ENCODE measurements at regions not wholly inside any gene's neighbourhood (a gene's known extent, or its start where the extent isn't known, plus 50 kb on each side); places are given as distances from the start of the nearest gene placed in this dataset.
"Not testable (repeated sequence)": the region's sequence is repeated elsewhere in the genome, so short reads cannot be mapped to it uniquely, and the experiment has no call there.

DNA sequence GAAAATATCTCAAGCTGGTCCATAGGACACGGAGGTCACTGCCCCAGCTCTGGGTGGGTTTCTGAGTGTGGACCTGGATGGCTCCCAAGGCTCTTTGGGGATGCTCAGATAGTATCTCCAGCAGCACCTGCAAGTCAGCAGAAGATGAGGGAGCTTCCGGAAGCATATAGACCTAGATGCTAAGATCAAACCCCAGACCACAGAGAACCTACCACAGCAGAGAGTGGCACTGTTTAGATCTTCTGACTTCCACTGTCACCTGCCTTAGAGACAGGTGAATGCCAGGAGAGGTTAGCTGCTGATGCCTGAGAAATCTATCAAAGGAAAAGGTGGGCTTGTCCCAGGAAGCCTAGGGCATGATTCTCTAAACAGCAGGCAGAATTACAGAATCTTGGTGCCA is 105.7 kb upstream of the TRPM1 start:
- DNase-seq (peak in 1 of 3 donors; percentile 28), ATAC-seq (no peak)
- Histone ChIP-seq H3K9me3 (peaks cover 0 to 4% (median 0%) of the 10 kb centered on the region in 4 donors), H3K27ac (no peak overlapping the region), H3K4me3 (no peak overlapping the region), H3K4me1 (peaks cover 0 to 15% (median 7%) of the 10 kb centered on the region in 4 donors), H3K36me3 (no peaks in the 10 kb centered on the region), H3K27me3 (no peaks in the 10 kb centered on the region)
- intact Hi-C loops (cut with DNase I), result loop anchor here in 1 of 2 donors (10.0 kb wide), 1 partner anchor 278 kb away; no protein-coding TSS in a partner anchor
- no CpG with 5 or more reads among the region's 2 CpGs for WGBS (ENCODE audit: insufficient coverage, low coverage, low lambda C conversion rate, missing lambda C conversion rate)
- TF ChIP-seq POLR2A (IDR thresholded peaks at IDR 0.05), result no peak
- TF ChIP-seq, protein P1, sequence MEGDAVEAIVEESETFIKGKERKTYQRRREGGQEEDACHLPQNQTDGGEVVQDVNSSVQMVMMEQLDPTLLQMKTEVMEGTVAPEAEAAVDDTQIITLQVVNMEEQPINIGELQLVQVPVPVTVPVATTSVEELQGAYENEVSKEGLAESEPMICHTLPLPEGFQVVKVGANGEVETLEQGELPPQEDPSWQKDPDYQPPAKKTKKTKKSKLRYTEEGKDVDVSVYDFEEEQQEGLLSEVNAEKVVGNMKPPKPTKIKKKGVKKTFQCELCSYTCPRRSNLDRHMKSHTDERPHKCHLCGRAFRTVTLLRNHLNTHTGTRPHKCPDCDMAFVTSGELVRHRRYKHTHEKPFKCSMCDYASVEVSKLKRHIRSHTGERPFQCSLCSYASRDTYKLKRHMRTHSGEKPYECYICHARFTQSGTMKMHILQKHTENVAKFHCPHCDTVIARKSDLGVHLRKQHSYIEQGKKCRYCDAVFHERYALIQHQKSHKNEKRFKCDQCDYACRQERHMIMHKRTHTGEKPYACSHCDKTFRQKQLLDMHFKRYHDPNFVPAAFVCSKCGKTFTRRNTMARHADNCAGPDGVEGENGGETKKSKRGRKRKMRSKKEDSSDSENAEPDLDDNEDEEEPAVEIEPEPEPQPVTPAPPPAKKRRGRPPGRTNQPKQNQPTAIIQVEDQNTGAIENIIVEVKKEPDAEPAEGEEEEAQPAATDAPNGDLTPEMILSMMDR (IDR thresholded peaks at IDR 0.05), result no peak

DNA sequence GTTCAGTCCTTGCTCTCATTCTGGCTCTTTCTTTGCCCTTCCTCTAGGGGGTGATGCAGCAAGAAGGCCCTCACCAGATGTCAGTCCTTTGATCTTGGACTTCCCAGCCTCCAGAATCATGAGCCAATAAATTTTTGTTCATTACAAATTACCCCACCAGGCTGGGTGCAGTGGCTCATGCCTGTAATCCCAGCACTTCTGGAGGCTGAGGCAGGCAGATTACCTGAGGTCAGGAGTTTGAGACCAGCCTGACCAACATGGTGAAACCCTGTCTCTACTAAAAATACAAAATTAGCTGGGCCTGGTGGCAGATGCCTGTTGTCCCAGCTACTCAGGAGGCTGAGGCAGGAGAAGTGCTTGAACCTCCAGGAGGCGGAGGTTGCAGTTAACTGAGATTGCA is 106.3 kb upstream of the TRPM1 start:
- H3K27ac ChIP-seq, H3K36me3 ChIP-seq, DNase-seq, H3K27me3 ChIP-seq, ATAC-seq, H3K9me3 ChIP-seq, H3K4me3 ChIP-seq: not testable (repeated sequence)
- intact Hi-C loops (cut with DNase I), result loop anchor here in 1 of 2 donors (10.0 kb wide), 1 partner anchor 277 kb away; no protein-coding TSS in a partner anchor
- WGBS (ENCODE audit: insufficient coverage, low coverage, low lambda C conversion rate, missing lambda C conversion rate), result 86% methylated on average over 1 of the region's 1 CpG
- peaks cover 0 to 15% (median 7%) of the 10 kb centered on the region in 4 donors for H3K4me1 ChIP-seq

DNA sequence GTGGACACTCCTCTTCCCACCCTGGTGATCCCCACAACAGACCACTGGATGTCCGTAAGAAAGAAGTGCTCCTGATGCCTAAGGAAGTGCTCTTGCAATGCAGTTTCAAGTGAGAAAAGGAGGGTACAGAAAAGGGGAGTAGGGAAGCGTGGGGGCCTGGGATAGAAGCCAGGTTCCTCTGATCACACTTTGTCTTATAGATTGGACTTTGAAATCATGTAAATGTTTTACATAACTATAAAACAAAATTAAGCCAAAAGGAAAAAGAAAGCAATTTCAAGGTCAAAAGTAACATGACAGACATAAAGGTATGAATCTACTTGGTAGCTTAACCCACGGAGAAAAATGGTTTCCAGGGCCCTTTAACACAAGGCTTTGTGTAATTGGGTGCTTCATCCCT is 107.3 kb upstream of the TRPM1 start:
- no peaks in the 10 kb centered on the region for H3K27me3 ChIP-seq
- no peak for DNase-seq
- intact Hi-C loops (cut with DNase I), result loop anchor here in 1 of 2 donors (10.0 kb wide), 1 partner anchor 276 kb away; no protein-coding TSS in a partner anchor
- 86% methylated on average over 3 of the region's 3 CpGs for WGBS (ENCODE audit: insufficient coverage, low coverage, low lambda C conversion rate, missing lambda C conversion rate)
- no peak for TF ChIP-seq POLR2A (IDR thresholded peaks at IDR 0.05)
- TF ChIP-seq, protein P1 (IDR thresholded peaks at IDR 0.05), result no peak
- ATAC-seq, result no peak
- no peak overlapping the region for H3K4me3 ChIP-seq
- H3K9me3 ChIP-seq, result peaks cover 0 to 4% (median 0%) of the 10 kb centered on the region in 4 donors
- no peaks in the 10 kb centered on the region for H3K36me3 ChIP-seq
- no peak overlapping the region for H3K27ac ChIP-seq
- peaks cover 0 to 7% (median 3%) of the 10 kb centered on the region in 4 donors for H3K4me1 ChIP-seq

DNA sequence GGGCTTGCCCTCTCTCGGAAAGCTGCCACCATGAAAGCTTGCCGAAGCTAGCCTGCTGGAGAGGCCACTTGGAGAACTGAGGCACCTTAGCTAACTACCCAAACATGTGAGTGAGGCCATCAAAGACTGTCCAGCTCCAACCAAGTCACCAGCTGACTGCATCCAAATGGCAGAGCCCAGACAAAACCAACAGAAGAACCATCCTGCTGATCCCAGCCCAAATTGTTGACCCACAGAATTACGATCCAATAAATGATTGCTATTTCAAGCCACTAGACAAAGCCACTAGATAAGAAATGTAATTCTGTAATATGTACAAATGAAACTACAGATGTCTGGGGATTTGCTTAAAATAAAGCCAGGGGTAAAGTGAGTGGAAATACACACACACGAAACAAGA is 109.8 kb upstream of the TRPM1 start:
- peak in 1 of 3 donors; percentile 22 for DNase-seq
- TF ChIP-seq, protein P1 (IDR thresholded peaks at IDR 0.05), result no peak
- peaks cover 0 to 15% (median 6%) of the 10 kb centered on the region in 4 donors for H3K4me1 ChIP-seq
- peaks cover 0 to 4% (median 0%) of the 10 kb centered on the region in 4 donors for H3K9me3 ChIP-seq
- H3K36me3 ChIP-seq, result no peaks in the 10 kb centered on the region
- ATAC-seq, result no peak
- intact Hi-C loops (cut with DNase I), result loop anchor here (10.0 kb wide), 2 partner anchors 63 to 113 kb away; partner anchors contain the start of gene KLF13 (in 1 of the 2)
- H3K27me3 ChIP-seq, result no peaks in the 10 kb centered on the region
- 100% methylated on average over 2 of the region's 4 CpGs for WGBS (ENCODE audit: insufficient coverage, low coverage, low lambda C conversion rate, missing lambda C conversion rate)
- H3K27ac ChIP-seq, result no peak overlapping the region
- no peak overlapping the region for H3K4me3 ChIP-seq

DNA sequence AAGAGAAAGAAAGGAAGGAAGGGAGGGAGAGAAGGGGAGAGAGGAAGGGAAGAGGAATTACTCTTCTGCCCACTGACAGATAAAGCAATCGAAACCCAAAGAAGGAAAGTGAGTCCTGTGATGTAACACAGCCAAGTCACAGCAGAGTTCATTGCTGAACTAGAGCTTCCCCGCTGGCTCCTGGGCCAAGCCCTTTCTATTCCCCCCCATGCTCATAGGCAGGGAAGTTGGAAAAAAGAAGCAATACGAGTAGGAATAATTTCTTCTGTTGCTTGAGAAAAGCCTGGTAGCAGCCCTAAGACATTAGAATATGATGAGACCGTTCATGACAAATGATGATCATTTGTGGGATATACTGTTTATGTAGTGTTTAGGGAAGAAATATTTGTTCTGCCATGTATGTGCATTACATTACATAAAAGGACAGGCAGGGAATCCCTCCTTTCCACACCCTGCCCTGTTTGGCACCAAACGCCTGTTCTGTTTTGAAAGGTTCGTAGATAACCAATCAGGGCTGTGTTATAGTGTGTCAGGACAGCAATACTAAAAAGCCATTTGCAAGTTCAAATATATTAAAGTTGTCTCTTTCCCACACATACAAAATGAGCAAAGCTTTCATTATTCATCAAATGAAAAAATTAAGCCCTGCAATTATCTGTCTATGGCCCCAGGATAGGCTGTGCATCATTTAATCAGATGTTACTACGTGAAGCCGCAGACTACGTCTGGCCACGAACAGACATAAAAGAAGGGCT is 111.0 kb upstream of the TRPM1 start:
- no peaks in the 10 kb centered on the region for H3K27me3 ChIP-seq
- TF ChIP-seq, protein P1 (IDR thresholded peaks at IDR 0.05), result no peak
- no peak for TF ChIP-seq POLR2A (IDR thresholded peaks at IDR 0.05)
- DNase-seq, result peak in 1 of 3 donors; percentile 44
- intact Hi-C loops (cut with DNase I), result loop anchor here (10.0 kb wide), 2 partner anchors 62 to 112 kb away; partner anchors contain the start of gene KLF13 (in 1 of the 2)
- no peak overlapping the region for H3K4me3 ChIP-seq
- H3K27ac ChIP-seq, result no peak overlapping the region
- H3K9me3 ChIP-seq, result peaks cover 0 to 4% (median 0%) of the 10 kb centered on the region in 4 donors
- no peaks in the 10 kb centered on the region for H3K36me3 ChIP-seq
- no peak for ATAC-seq
- WGBS (ENCODE audit: insufficient coverage, low coverage, low lambda C conversion rate, missing lambda C conversion rate), result 72% methylated on average over 10 of the region's 10 CpGs
- peaks cover 0 to 22% (median 6%) of the 10 kb centered on the region in 4 donors for H3K4me1 ChIP-seq

All from right lobe of liver (tissue), 6 donors.